ENCODE measurements at regions not wholly inside any gene's neighbourhood (a gene's known extent, or its start where the extent isn't known, plus 50 kb on each side); places are given as distances from the start of the nearest gene placed in this dataset.
A peak's percentile ranks its signal among the peaks of the same experiment; 100 is the strongest.

DNA sequence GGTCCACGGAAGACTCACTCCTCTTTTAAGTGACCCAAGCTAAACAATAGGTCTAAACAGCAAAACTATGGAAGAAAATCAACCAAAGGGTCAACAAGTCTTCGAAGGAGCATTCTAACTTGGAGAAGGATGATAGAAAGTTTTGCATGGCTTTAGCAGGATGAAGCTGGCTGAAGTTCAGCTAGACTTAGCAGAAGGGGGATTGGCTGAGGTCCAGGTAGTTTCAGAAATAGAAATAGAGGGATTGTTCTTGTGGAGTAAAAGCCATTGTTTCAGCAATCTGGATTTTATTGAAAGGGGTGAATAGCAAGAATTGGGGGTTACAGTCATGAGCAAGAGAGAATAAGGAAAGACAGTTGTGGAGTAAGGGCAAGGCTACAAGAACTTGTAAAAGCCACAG lies 84.7 kb upstream of the TSPAN8 start:
- TF ChIP-seq, protein P1, sequence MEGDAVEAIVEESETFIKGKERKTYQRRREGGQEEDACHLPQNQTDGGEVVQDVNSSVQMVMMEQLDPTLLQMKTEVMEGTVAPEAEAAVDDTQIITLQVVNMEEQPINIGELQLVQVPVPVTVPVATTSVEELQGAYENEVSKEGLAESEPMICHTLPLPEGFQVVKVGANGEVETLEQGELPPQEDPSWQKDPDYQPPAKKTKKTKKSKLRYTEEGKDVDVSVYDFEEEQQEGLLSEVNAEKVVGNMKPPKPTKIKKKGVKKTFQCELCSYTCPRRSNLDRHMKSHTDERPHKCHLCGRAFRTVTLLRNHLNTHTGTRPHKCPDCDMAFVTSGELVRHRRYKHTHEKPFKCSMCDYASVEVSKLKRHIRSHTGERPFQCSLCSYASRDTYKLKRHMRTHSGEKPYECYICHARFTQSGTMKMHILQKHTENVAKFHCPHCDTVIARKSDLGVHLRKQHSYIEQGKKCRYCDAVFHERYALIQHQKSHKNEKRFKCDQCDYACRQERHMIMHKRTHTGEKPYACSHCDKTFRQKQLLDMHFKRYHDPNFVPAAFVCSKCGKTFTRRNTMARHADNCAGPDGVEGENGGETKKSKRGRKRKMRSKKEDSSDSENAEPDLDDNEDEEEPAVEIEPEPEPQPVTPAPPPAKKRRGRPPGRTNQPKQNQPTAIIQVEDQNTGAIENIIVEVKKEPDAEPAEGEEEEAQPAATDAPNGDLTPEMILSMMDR (IDR thresholded peaks at IDR 0.05; ENCODE audit: low read depth, low read length) = no peak
- DNase-seq (ENCODE audit: low read depth in 2 of 2) = peak; percentile 36 to 51
- H3K4me3 ChIP-seq (replicated peaks in 1 of 2; ENCODE audit: low read depth in 2 of 2, low read length in 2 of 2) = no peak overlapping the region

DNA sequence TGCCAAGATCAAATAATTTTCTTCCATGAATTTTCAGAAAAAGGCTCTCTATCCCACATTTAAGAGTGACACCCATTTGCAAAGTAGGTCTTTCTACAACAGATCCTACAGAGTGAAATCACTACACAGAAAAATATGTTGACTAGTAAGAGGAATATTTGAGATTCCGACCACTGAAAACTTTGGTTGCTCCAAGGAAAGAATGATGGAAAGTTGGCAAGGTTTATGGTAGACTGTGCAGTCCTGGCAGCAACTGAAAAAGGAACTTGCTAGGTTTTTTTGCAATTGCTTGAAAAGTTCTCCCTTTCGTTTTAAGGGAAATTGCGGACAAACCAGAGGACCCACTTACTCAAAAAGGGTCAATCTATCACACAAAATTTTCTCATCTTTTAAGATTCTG lies 83.1 kb upstream of the TSPAN8 start:
- TF ChIP-seq, protein P1 (IDR thresholded peaks at IDR 0.05; ENCODE audit: low read depth, low read length) = no peak
- DNase-seq (ENCODE audit: low read depth in 2 of 2) = peak in 1 of 2 donors; percentile 38
- H3K4me3 ChIP-seq (replicated peaks in 1 of 2; ENCODE audit: low read depth in 2 of 2, low read length in 2 of 2) = no peak overlapping the region

DNA sequence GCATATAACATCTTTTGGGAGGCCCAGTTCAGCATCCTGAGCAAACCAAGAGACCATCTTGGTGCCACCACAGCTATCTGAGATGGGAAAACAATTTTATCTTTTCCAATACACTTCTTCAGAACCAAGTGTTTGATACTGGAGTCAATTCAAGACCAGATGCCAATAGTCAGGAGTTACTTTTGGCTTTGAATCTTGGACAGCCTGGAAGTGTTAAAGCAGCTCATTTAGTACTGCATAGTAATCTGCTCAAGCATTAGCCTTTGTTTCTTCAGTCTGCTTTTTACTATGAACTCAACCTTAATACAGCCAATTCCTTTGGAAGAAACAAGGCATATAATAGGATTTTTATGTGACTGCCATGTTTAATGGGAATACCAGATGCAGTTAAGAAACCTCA lies 81.9 kb upstream of the TSPAN8 start:
- DNase-seq (ENCODE audit: low read depth in 2 of 2) = no peak
- TF ChIP-seq, protein P1 (IDR thresholded peaks at IDR 0.05; ENCODE audit: low read depth, low read length) = no peak
- H3K4me3 ChIP-seq (replicated peaks in 1 of 2; ENCODE audit: low read depth in 2 of 2, low read length in 2 of 2) = no peak overlapping the region

DNA sequence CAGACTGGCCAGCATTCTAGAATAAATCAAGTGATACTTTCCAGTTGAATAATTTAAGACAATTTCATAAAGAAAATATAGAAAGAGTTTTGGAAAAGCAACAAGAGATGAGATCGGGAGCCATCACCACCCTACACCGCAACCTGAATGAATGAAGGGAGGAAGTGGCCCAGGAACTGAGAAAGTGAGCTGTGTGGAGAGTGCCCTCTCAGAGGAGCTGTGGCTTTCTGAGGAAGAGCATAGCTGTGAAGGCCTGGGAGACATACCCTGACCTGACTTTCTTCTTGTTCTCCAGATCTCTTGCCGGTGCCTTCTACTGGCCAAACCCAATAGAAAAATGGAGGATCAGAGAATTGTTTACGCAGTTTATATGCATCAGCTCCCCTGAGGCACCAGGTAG lies 79.3 kb upstream of the TSPAN8 start:
- TF ChIP-seq, protein P1 (IDR thresholded peaks at IDR 0.05; ENCODE audit: low read depth, low read length) = no peak
- DNase-seq (ENCODE audit: low read depth in 2 of 2) = no peak
- H3K4me3 ChIP-seq (replicated peaks in 1 of 2; ENCODE audit: low read depth in 2 of 2, low read length in 2 of 2) = no peak overlapping the region

DNA sequence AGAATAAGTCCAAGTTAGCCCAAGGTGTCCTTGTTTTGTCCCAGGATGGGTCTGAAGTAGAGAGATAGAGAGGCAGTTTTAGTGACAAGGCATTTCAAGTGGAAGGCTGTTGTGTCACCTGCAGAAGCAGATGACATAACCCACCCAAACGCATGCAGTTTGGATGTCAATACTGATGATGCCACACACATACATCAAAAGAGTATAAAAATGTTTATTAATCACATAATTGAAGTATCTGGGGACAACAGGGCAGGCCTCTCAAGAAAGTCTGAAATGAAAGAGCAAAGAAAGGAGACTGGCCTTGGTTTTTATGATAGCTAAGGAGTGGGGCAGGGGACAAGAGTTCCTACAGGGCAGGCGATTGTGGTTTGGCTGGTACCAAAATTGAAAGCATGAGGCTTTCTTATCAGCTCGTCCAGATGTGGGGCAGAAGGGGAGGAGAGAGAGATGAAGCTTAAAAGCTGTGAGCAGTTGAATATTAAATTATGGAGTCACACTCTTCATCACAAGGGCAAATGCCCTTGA lies 78.4 kb upstream of the TSPAN8 start:
- no peak overlapping the region for H3K4me3 ChIP-seq (replicated peaks in 1 of 2; ENCODE audit: low read depth in 2 of 2, low read length in 2 of 2)
- TF ChIP-seq, protein P1 (IDR thresholded peaks at IDR 0.05; ENCODE audit: low read depth, low read length) = no peak
- DNase-seq (ENCODE audit: low read depth in 2 of 2) = no peak

DNA sequence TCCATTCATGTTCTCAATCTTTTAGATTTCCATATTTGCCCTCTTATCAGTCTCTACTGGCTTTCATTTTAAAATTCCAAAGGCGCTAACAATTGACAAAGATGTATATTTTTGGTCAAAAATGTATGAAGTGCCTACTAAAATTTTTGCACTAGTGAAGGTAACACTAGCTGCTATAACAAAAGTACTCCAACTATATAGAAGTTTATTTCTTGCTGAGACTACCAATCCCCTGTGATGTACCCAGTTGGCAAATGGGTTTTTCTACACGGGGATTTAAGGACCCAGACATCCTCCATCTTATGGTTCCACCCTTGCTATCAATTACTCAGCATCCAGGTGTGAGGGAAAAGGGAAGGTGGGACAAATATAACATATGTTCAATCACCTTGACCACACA lies 75.3 kb upstream of the TSPAN8 start:
- no peak overlapping the region for H3K4me3 ChIP-seq (replicated peaks in 1 of 2; ENCODE audit: low read depth in 2 of 2, low read length in 2 of 2)

More for the DNA sequence above, 75.3 kb upstream of the TSPAN8 start:
- TF ChIP-seq, protein P1 (IDR thresholded peaks at IDR 0.05; ENCODE audit: low read depth, low read length) = no peak
- no peak for DNase-seq (ENCODE audit: low read depth in 2 of 2)
